ENCODE measurements at regions not wholly inside any gene's neighbourhood (a gene's known extent, or its start where the extent isn't known, plus 50 kb on each side); places are given as distances from the start of the nearest gene placed in this dataset.

- TF ChIP-seq EP300 (IDR thresholded peaks at IDR 0.05) (no peak), CTCF (IDR thresholded peaks at IDR 0.05) (no peak), POLR2A (IDR thresholded peaks at IDR 0.05) (no peak)
Measured at GRCh38 chr17:63345611-63346010, 100.5 kb downstream of the CYB561 start.

All from ovary (tissue), 3 donors.